ENCODE measurements at regions not wholly inside any gene's neighbourhood (a gene's known extent, or its start where the extent isn't known, plus 50 kb on each side); places are given as distances from the start of the nearest gene placed in this dataset.
"Not testable (repeated sequence)": the region's sequence is repeated elsewhere in the genome, so short reads cannot be mapped to it uniquely, and the experiment has no call there.

DNA sequence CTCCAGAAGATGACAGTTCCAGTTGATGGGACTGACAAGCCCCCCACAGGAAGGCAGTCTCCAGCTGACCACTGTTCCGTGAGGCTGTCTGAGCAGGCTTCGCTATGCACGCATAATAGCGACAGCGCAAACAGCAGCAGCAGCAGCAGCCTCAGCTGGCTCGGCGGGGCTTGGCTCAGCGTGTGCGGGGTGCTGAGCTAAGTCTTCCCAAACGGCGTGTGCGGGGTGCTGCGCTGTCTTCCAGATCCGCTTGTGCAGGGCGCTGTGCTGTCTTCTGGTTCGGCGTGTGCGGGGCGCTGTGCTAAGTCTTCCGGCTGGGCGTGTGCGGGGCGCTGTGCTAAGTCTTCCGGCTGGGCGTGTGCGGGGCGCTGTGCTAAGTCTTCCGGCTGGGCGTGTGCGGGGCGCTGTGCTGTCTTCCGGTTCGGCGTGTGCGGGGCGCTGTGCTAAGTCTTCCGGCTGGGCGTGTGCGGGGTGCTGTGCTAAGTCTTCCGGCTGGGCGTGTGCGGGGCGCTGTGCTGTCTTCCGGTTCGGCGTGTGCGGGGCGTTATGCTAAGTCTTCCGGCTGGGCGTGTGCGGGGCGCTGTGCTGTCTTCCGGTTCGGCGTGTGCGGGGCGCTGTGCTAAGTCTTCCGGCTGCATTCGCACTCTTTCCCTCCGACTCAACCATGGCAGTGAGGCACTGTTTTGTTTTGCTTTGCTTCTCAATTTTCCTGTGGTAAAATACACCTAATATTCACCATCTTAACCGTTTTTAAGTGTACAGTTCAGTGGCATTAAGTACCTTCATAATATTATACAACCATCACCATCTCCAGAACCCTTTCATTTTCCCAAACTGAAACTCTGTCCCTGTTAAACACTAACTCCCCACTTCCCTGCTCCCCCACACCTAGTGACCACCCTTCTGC, 156.1 kb downstream of the BMP7 start:
- not testable (repeated sequence) for DNase-seq

DNA sequence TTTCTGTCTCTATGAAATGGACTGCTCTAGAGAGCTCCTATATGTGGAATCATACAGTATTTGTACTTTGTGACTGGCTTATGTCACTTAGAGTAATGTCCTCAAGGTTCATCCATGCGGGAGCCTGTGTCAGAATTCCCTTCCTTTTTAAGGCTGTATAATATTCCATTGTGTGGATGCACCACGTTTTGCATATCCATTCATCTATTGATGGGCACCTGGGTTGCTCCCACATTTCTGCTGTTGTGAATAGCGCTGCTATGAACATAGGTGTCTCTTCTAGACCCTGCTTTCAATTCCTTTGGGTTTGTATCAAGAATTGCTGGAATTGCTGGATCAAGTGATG, 155.4 kb downstream of the BMP7 start:
- DNase-seq, result no peak

GRCh38 chr20:57112448-57112847, 154.0 kb downstream of the BMP7 start:
- DNase-seq, result no peak

GRCh38 chr20:57114290-57115005, 152.0 kb downstream of the BMP7 start:
- DNase-seq, result no peak

DNA sequence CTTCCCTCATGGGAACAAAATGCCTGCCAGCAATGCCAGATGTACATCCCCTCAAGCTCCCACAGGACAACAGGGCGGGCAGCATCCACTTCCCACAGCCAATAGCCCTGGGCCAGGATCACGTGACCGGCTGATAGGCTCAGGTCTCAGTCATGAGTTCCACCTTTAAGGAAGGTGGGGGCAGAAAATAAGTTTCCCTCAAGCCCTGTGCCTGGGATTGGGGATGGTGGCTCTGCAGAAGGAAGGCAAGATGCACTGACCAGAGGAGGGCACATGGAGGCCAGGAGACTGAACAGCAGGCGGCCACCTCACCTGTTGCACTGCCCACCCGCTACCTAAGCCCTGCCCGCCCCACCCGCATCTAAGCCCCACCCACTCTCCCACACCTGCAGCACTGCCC, 149.1 kb downstream of the BMP7 start:
- DNase-seq, result no peak

DNA sequence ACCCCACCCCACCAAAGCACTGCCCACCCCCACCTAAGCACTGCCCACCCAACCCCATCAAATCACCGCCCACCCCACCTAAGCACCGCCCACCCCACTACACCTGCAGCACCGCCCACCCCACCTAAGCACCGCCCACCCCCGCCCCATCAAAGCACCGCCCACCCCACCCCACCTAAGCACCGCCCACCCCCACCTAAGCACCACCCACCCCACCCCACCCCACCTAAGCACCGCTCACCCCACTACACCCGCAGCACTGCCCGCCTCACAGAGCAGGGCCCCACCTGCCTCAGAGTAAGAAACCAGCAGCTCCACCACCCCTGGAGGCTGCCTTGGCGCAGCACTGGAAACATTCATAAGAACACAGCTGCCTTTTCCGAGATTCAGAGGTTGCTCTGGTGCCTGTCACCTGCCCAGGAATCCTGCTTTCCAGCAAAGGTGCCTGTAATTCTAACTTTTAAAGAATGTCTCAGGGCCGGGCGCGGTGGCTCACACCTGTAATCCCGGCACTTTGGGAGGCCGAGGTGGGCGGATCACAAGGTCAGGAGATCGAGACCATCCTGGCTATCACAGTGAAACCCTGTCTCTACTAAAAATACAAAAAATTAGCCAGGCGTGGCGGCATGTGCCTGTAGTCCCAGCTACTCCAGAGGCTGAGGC, 148.2 kb downstream of the BMP7 start:
- no peak for DNase-seq
